ENCODE measurements at regions not wholly inside any gene's neighbourhood (a gene's known extent, or its start where the extent isn't known, plus 50 kb on each side); places are given as distances from the start of the nearest gene placed in this dataset.

- no peak for TF ChIP-seq CTCF (IDR thresholded peaks at IDR 0.05)
- TF ChIP-seq POLR2A (IDR thresholded peaks at IDR 0.05): no peak
Observed at GRCh38 chr18:59954241-59954640, 54.4 kb downstream of the PMAIP1 start.

All from vagina (tissue), 2 donors.